ENCODE measurements at regions not wholly inside any gene's neighbourhood (a gene's known extent, or its start where the extent isn't known, plus 50 kb on each side); places are given as distances from the start of the nearest gene placed in this dataset.

DNA sequence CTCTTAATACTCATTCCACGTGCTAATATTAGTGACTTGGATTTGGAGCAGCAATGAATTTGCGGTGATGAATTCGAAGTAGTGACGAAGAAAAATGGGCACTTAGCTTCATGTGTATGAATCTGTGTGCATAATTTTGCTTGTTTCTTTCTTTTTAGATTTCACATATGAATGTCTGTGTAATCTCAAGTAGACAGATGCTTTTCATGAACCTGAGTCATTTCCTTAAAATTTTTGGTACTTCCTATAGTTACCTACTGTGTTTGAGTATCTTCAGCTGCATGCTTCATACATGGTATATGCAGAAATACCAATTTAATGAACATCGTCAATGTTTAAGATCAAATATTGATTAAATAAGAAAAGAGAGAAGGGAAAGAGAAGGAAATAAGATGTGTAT, 540.2 kb downstream of the RAB38 start:
- Histone ChIP-seq H3K79me1 (ENCODE audit: insufficient read depth, low read depth, low read length, poor library complexity, severe bottlenecking) (no peaks in the 10 kb centered on the region), H2AK5ac (ENCODE audit: insufficient read length, low read length) (no peak overlapping the region), H4K5ac (ENCODE audit: insufficient read length, low read depth, low read length) (no peak overlapping the region), H3K18ac (ENCODE audit: insufficient read length, low read depth, low read length) (no peak overlapping the region), H2BK12ac (ENCODE audit: insufficient read length, low read depth, low read length) (no peak overlapping the region), H3K23me2 (ENCODE audit: insufficient read length, low read depth, low read length, poor library complexity, severe bottlenecking) (no peaks in the 10 kb centered on the region), H3K14ac (ENCODE audit: insufficient read depth, low read length) (no peak overlapping the region), H2BK5ac (ENCODE audit: insufficient read length, low read length) (no peak overlapping the region), H4K91ac (ENCODE audit: insufficient read length, low read depth, low read length) (no peak overlapping the region), H2BK120ac (ENCODE audit: low read depth, low read length, poor library complexity, severe bottlenecking) (no peak overlapping the region), H3K9me3 (ENCODE audit: control insufficient read depth, low read depth, low read length) (no peaks in the 10 kb centered on the region), H4K20me1 (ENCODE audit: control insufficient read depth, insufficient read depth, insufficient read length) (no peaks in the 10 kb centered on the region), H3K4ac (ENCODE audit: low read depth, low read length) (no peak overlapping the region), H3K27me3 (ENCODE audit: insufficient read depth, low read length) (no peaks in the 10 kb centered on the region), H3K56ac (ENCODE audit: insufficient read length, low read depth, low read length) (no peak overlapping the region), H2BK15ac (ENCODE audit: low read depth, low read length) (no peak overlapping the region), H4K8ac (replicated peaks; ENCODE audit: insufficient read length, low read depth, low read length) (no peak overlapping the region), H3K4me2 (ENCODE audit: insufficient read depth, insufficient read length, low read length) (no peak overlapping the region), H2BK20ac (ENCODE audit: low read depth, low read length, poor library complexity, severe bottlenecking) (no peak overlapping the region), H3K79me2 (ENCODE audit: insufficient read depth, low read length) (no peaks in the 10 kb centered on the region), H3K4me1 (ENCODE audit: insufficient read depth, low read length) (no peaks in the 10 kb centered on the region), H3K23ac (ENCODE audit: insufficient read length, low read depth, low read length) (no peak overlapping the region), H3K9ac (ENCODE audit: extremely low read depth, insufficient read length, low read length) (no peak overlapping the region), H2AFZ (ENCODE audit: low read length) (no peak overlapping the region), H3T11ph (ENCODE audit: low read length) (no peak overlapping the region), H3K27ac (ENCODE audit: insufficient read length, low read depth, low read length) (no peak overlapping the region)
- WGBS (ENCODE audit: extremely low coverage, insufficient read length, low lambda C conversion rate) = no CpG with 5 or more reads among the region's 5 CpGs
- TF ChIP-seq, protein P1, sequence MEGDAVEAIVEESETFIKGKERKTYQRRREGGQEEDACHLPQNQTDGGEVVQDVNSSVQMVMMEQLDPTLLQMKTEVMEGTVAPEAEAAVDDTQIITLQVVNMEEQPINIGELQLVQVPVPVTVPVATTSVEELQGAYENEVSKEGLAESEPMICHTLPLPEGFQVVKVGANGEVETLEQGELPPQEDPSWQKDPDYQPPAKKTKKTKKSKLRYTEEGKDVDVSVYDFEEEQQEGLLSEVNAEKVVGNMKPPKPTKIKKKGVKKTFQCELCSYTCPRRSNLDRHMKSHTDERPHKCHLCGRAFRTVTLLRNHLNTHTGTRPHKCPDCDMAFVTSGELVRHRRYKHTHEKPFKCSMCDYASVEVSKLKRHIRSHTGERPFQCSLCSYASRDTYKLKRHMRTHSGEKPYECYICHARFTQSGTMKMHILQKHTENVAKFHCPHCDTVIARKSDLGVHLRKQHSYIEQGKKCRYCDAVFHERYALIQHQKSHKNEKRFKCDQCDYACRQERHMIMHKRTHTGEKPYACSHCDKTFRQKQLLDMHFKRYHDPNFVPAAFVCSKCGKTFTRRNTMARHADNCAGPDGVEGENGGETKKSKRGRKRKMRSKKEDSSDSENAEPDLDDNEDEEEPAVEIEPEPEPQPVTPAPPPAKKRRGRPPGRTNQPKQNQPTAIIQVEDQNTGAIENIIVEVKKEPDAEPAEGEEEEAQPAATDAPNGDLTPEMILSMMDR (conservative IDR thresholded peaks at IDR 0.05) = no peak
- Mint-ChIP-seq H3K36me3 (ENCODE audit: insufficient read depth in 1 of 3, low read depth in 3 of 3) (no peaks in the 10 kb centered on the region), H3K4me1 (peaks cover 3 to 4% of the 10 kb centered on the region in 2 experiments), H3K9me3 (no peaks in the 10 kb centered on the region), H3K27me3 (ENCODE audit: low read depth) (no peaks in the 10 kb centered on the region), H3K27ac (no peak overlapping the region), H3K4me3 (no peak overlapping the region)
- DNase-seq = no peak

All from H9 (cell line).